ENCODE measurements at regions not wholly inside any gene's neighbourhood (a gene's known extent, or its start where the extent isn't known, plus 50 kb on each side); places are given as distances from the start of the nearest gene placed in this dataset.

GRCh38 chr18:72470391-72470790 lies 73.8 kb downstream of the CBLN2 start:
- no peak for DNase-seq (ENCODE audit: low read depth)

GRCh38 chr18:72468021-72468710 lies 76.0 kb downstream of the CBLN2 start:
- DNase-seq (ENCODE audit: low read depth) = no peak

DNA sequence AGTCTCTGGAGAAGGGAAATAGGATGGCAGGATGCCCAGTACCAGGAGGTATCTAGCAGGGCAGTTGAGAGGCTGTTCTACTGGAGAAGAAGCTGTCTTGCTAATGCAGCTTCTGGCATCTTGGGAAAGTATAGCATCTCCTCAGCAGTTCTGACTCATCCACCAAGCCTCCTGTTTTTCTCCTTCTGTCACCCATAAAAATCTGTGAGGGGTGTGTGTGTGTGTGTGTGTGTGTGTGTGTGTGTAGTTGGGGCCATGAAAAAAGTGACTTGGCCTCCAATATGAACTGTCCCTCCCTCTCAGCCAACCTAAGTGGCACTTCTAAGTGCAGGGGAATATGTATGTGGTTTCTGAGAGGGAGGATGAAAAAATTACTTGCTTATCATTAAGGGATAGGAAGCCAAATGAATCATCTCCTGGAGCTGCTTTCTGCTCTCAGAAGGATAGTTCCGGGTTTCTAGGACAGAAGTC lies 83.9 kb downstream of the CBLN2 start:
- peak; percentile 17 for DNase-seq (ENCODE audit: low read depth)

DNA sequence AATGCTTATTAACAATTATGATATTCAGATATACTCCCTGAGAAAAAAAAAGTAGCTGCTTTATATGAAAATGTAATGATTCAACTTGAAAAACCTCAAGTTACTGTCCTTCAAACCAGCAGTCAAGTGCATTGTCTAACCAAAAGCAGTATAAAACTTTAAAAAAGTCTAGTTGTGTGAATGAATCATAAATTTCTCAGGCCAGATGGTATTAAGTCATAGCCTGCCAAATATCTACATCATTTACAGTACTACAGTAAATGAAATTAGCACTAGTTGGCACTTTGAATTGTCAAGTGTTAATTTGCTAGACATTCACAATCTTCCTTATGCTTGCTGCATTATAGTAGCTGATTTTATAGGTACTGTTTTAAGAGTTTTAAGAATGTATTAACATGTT lies 85.9 kb downstream of the CBLN2 start:
- no peak for DNase-seq (ENCODE audit: low read depth)

- DNase-seq (ENCODE audit: low read depth) = no peak
Observed at GRCh38 chr18:72456802-72457201, 87.3 kb downstream of the CBLN2 start.

GRCh38 chr18:72452328-72452727 lies 91.8 kb downstream of the CBLN2 start:
- no peak for DNase-seq (ENCODE audit: low read depth)

DNA sequence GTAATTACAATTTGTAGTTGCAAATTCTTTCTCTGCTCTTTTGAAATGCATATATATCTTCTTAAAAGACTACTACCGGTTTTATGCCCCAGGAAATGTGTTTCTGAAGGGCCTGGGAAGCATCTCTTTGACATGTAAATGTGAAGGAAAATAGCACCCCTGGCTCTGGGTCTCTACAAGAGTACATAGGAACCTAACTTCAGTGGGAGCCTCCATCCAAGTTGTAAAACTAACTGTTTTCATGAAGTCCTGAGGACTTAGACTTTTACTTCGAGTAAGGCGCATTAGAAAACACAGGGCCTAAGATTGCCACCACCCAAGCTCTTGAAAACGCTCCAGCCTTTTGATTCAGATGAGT lies 99.4 kb downstream of the CBLN2 start:
- DNase-seq (ENCODE audit: low read depth) = no peak

GRCh38 chr18:72444111-72444797 lies 99.9 kb downstream of the CBLN2 start:
- no peak for DNase-seq (ENCODE audit: low read depth)

GRCh38 chr18:72436401-72436800 lies 107.7 kb downstream of the CBLN2 start:
- no peak for DNase-seq (ENCODE audit: low read depth)

DNA sequence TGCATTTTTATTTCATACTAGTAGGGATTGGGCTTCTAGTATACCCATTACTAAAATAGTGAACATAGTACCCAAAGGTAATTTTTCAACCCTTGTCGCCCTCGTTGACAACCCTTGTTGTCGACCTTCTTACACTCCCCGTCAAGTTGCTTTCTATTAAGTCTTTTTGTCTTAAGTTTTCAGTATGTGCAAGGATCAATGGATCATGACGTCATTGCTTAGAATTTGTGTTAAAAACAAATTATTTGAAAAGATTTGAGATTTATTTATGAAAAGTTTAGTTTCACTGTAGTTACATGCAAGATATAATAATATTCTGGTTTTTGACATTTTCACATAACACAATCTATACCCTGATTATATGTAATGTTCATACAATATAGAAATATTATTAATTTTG lies 110.4 kb downstream of the CBLN2 start:
- DNase-seq (ENCODE audit: low read depth) = no peak

GRCh38 chr18:72427721-72428120 lies 116.4 kb downstream of the CBLN2 start:
- no peak for DNase-seq (ENCODE audit: low read depth)

DNA sequence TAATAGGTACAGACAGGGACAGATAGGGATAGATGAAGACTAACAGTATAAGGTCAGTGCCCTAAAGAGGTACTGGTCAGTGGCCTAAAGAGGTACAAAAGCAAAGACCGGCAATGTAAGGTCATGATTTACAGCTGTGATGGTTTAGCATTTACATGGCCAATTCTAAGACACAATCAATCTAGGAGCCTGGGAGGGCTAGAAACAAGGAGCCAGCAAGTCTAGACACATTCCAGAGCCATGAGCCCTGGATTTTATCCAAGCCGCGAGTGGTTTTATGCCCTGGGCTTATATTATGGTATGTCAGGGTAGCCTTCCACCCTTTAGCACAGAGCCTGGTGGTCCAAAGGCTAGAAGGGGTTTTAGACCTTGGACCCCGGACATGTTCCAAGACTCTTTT lies 124.2 kb downstream of the CBLN2 start:
- DNase-seq (ENCODE audit: low read depth) = no peak

DNA sequence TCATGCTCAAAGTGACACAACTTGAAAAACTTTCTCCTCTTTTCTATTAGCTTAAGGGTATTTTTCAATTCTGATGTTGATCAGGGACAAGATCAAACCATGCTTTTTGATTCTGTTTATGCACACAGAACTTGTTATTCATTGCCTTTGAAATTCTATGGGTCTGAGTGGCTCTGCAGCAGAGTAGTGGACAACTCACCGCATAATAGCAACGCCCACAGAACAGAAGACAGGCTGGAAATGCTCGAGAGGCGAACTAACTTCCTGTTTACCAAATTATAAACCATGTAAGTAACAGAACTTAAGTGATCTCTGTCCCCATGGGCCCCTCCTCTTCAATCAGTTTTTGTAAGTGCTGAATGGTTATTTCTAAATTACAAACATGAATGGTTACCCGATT lies 131.2 kb downstream of the CBLN2 start:
- no peak for DNase-seq (ENCODE audit: low read depth)

DNA sequence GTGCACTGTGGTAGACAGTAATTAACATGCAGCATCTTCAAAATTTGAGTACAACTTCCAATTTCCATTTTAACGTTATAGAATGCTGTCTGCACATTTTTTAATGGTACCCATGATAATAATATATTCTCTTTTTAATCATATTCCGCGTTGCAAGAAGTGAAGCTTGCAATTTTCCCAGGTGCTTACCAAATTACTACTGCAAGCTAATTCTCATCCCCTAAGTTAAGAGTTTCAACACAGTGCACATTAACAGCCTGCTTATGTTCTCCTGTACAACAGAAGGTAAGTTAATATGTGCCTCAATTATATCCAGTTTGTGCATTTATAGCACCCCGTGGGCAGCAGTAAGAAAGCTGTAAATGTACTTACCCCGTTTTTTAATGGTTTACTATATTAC lies 132.9 kb downstream of the CBLN2 start:
- DNase-seq (ENCODE audit: low read depth) = no peak

DNA sequence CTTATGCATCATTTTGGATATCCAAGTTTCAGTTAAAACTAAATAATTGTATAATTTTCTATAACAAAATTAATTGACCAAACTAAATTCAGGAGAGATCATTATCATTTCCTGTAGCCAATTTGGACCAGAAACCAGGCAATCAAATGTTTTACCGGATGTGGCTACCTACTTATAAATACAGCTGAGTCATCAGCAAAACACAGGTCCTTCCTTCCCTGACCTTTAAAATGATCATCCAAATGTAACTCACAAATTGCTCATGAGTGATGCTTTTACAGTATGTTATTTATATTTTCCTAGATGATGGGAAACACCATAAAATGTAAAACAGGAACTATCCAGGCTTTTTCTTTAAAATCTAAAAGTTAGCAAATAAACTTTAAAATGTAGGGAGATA lies 133.7 kb downstream of the CBLN2 start:
- DNase-seq (ENCODE audit: low read depth) = no peak

DNA sequence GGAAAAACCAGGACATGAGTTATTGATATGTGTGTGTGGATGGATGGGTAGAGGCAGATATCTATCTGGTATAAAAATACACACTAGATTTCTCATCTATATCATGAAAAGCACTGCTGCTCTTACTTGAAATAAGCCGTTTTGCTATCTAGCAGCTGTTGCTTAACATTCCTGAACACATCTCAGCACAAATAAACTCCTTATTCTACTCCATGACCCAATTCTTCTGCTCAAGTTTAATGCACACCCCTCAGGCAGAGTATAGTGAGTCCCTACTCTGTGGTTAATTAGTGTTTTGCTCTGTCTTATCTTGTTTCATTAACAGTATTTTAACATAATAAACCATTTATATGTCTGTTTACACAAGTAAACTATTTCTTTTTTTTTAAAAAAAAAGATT lies 134.2 kb downstream of the CBLN2 start:
- DNase-seq (ENCODE audit: low read depth) = no peak

DNA sequence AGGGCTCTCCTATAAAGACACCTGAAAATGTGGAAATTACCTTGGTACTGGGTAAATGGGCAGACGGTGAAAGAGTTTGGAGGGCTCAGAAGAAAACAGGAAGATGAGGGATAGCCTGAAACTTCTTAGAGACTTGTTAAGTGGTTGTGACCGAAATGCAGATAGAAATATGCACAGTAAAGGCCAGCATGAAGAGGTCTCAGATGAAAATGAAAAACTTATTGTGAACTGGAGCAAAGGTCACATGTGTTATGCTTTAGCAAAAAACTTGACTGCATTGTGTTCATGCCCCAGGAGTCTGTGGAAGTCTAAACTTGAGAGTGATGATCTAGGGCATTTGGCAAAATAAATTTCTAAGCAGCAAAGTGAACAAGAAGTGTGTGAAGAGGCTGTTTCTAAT lies 137.1 kb downstream of the CBLN2 start:
- DNase-seq (ENCODE audit: low read depth) = no peak

GRCh38 chr18:72391951-72392350 lies 152.2 kb downstream of the CBLN2 start:
- DNase-seq (ENCODE audit: low read depth) = no peak

DNA sequence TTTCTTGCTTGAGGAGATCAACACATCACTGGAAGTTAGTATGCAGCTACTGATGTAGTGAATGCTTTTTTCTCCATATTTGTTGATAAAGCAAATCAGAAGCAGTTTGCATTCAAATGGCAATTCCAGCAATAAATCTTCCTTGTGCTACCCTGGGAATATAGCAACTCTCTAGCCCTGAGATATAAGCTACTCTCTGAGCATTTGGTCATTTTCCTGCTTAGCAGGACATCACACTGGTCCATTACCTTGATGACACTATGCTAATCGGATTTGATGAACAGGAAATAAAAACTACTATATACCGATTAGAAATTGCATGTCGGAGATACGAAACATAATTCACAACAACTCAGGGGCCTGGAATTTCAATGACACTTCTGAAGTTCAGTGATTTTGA lies 152.7 kb downstream of the CBLN2 start:
- DNase-seq (ENCODE audit: low read depth) = no peak

DNA sequence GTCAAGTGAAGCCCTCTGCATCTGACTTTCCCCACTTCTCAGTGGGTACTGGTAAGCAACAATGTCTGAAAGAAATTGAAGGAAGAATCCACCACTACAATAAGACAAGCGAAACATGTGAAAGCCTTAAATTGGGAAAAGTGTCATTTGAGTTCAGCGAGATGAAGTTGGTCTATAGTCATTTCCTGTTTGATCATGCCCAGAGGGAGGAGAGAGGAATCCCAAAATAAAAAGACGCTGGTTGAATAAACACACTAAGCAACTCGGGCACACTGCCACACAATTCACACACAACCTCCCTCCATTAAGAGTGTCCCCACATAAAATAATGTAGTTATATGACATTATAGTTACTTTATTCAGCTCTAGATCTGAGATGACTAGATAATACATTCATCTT lies 166.1 kb downstream of the CBLN2 start:
- no peak for DNase-seq (ENCODE audit: low read depth)

DNA sequence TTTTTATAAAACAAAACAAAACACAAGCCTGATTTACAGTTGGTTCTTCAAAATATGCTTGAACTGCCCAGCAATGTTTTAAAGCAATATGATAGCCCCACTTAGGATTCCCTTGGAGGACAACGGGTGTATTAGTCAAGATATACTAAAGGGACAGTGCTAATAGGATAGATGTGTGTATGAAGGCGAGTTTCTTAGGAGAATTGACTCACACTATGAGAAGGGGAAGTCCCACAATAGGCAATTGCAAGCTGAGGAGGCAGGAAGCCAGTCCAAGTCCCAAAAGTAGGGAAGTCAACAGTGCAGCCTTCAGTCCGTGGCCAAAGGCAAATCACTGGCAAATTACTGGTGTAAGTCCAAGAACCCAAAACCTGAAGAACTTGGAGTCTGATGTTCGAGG lies 167.9 kb downstream of the CBLN2 start:
- DNase-seq (ENCODE audit: low read depth) = no peak

DNA sequence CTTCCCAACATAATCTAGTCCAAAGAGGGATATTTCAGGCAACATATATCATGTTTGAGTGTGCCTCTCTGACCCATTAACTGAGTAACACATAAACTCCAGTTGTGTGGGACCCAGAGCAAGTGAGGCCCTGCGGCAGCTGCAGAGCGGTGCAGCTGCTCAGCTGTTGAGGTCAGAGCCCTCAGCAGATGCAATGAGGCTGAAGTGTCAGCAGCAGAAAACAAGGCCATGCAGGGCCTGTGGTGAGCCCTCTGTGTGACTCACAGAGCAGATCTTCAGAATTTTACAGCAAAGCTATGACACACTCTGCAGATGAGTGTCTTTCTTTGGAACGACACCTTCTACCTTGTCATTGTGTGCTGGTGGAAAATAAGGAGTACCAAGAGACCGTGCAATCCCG lies 168.5 kb downstream of the CBLN2 start:
- DNase-seq (ENCODE audit: low read depth) = peak; percentile 9

DNA sequence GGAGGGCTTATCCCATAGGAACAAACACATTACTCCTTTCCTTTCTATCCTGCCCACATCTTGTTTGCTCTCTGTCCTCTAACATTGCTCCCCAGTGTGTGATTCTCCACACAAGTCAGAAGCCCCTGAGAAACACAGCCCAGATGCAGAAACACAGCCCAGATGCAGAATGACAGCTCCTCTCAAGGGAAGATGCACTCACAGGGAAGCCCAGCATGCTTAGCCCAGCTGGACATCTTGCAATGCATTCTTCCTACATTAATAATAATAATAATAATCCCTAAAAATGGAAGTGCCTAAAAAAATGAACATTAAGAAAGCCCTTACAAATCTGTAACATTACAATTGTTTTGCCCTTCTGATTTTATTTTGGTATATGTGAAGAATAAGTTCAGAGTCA lies 172.1 kb downstream of the CBLN2 start:
- DNase-seq (ENCODE audit: low read depth) = no peak

- no peak for DNase-seq (ENCODE audit: low read depth)
Observed at GRCh38 chr18:72368308-72368707, 175.8 kb downstream of the CBLN2 start.
